Neutrophil (primary cell): ENCODE measurements at regions not wholly inside any gene's neighbourhood (a gene's known extent, or its start where the extent isn't known, plus 50 kb on each side); places are given as distances from the start of the nearest gene placed in this dataset.

Experiments used
- H3K27ac ChIP-seq: fragments of 200-600 bp; sonication (generic); 2 replicates; pipeline ENCODE4 v1.5.1; 2016; ENCODE audit warnings: mild to moderate bottlenecking, moderate library complexity
- H3K27me3 ChIP-seq: fragments of 200-600 bp; sonication (generic); 2 replicates; pipeline ENCODE4 v1.6.0; 2016; ENCODE audit warnings: mild to moderate bottlenecking
- H3K36me3 ChIP-seq: fragments of 200-600 bp; sonication (generic); 2 replicates; pipeline ENCODE4 v1.5.1; 2017
- H3K4me1 ChIP-seq, 2 experiments: fragments of 200-600 bp in 1 of 2; sonication (generic) in 1 of 2; 1 replicate in 1 of 2; 2 replicates in 1 of 2; pipeline versions ENCODE4 v1.5.1 to v1.6.1; 2013 to 2016; ENCODE audit warnings: low read depth in 1 of 2, low read length in 1 of 2, mild to moderate bottlenecking in 1 of 2, moderate library complexity in 1 of 2; ENCODE audit not compliant: control insufficient read depth in 1 of 2, insufficient read depth in 1 of 2
- H3K4me3 ChIP-seq, 2 experiments: fragments of 200-600 bp in 1 of 2; sonication (generic) in 1 of 2; 1 replicate in 1 of 2; 2 replicates in 1 of 2; pipeline ENCODE4 v1.5.1; 2013 to 2016; ENCODE audit warnings: low read depth in 1 of 2, low read length in 1 of 2, mild to moderate bottlenecking in 1 of 2, moderate library complexity in 1 of 2
- H3K9me3 ChIP-seq: fragments of 200-600 bp; sonication (generic); 2 replicates; pipeline ENCODE4 v1.5.1; 2016
- CTCF ChIP-seq: fragments of 200-600 bp; sonication (generic); IDR thresholded peaks from 2 replicates; pipeline ENCODE4 v1.5.1; 2016; ENCODE audit warnings: antibody characterized with exemption

GRCh38 chr18:10020171-10020570 lies 106.4 kb downstream of the VAPA start:
- TF ChIP-seq CTCF: no peak
- Histone ChIP-seq H3K9me3 (no peaks in the 10 kb centered on the region), H3K4me1 (peaks cover 32 to 46% of the 10 kb centered on the region in 2 experiments), H3K27me3 (no peaks in the 10 kb centered on the region), H3K4me3 (no peak overlapping the region), H3K36me3 (no peaks in the 10 kb centered on the region), H3K27ac (peak overlapping the region; percentile 18)

- no peak for TF ChIP-seq CTCF
- no peak overlapping the region for H3K27ac ChIP-seq
- peaks cover 15 to 30% of the 10 kb centered on the region in 2 experiments for H3K4me1 ChIP-seq
- H3K36me3 ChIP-seq: no peaks in the 10 kb centered on the region
- no peaks in the 10 kb centered on the region for H3K27me3 ChIP-seq
- H3K9me3 ChIP-seq: no peaks in the 10 kb centered on the region
- no peak overlapping the region for H3K4me3 ChIP-seq
Measured at GRCh38 chr18:10022365-10022764, 108.5 kb downstream of the VAPA start.

GRCh38 chr18:10023853-10024570 lies 110.2 kb downstream of the VAPA start:
- no peaks in the 10 kb centered on the region for H3K36me3 ChIP-seq
- no peaks in the 10 kb centered on the region for H3K9me3 ChIP-seq
- no peaks in the 10 kb centered on the region for H3K27me3 ChIP-seq
- peaks cover 14 to 21% of the 10 kb centered on the region in 2 experiments for H3K4me1 ChIP-seq
- no peak overlapping the region for H3K4me3 ChIP-seq
- TF ChIP-seq CTCF: no peak
- H3K27ac ChIP-seq: no peak overlapping the region

- H3K27me3 ChIP-seq: no peaks in the 10 kb centered on the region
- no peak overlapping the region for H3K4me3 ChIP-seq
- no peak for TF ChIP-seq CTCF
- no peak overlapping the region for H3K27ac ChIP-seq
- no peaks in the 10 kb centered on the region for H3K36me3 ChIP-seq
- H3K9me3 ChIP-seq: no peaks in the 10 kb centered on the region
- H3K4me1 ChIP-seq: peaks cover 0 to 2% of the 10 kb centered on the region in 2 experiments
Measured at GRCh38 chr18:10025711-10026670, 112.2 kb downstream of the VAPA start.

GRCh38 chr18:10027031-10027430 lies 113.2 kb downstream of the VAPA start:
- H3K4me3 ChIP-seq: no peak overlapping the region
- peaks cover 4% of the 10 kb centered on the region for H3K27me3 ChIP-seq
- no peak overlapping the region for H3K27ac ChIP-seq
- TF ChIP-seq CTCF: no peak
- no peaks in the 10 kb centered on the region for H3K9me3 ChIP-seq
- no peaks in the 10 kb centered on the region for H3K36me3 ChIP-seq
- H3K4me1 ChIP-seq: peaks cover 1 to 2% of the 10 kb centered on the region in 2 experiments
